Chondrocyte (in vitro differentiated cells): ENCODE measurements at regions not wholly inside any gene's neighbourhood (a gene's known extent, or its start where the extent isn't known, plus 50 kb on each side); places are given as distances from the start of the nearest gene placed in this dataset.

ENCODE experiments used
- DNase-seq: peaks from one replicate; pipeline ENCODE4 v3.0.0; 2021; ENCODE audit warnings: mixed read lengths, low spot score
- H3K27ac Mint-ChIP-seq: one replicate; pipeline ENCODE4 v1.8.0; 2021; ENCODE audit warnings: mild to moderate bottlenecking, moderate library complexity, mixed read lengths; ENCODE audit not compliant: unreplicated experiment
- H3K27me3 Mint-ChIP-seq: 2 replicates; pipeline ENCODE4 v1.8.0; 2021; ENCODE audit warnings: low read depth, mixed read lengths
- H3K36me3 Mint-ChIP-seq: 2 replicates; pipeline ENCODE4 v1.8.0; 2021; ENCODE audit warnings: low read depth, mixed read lengths
- H3K4me1 Mint-ChIP-seq: 2 replicates; pipeline ENCODE4 v1.8.0; 2021; ENCODE audit warnings: low read depth, mild to moderate bottlenecking, mixed read lengths
- H3K4me3 Mint-ChIP-seq: one replicate; pipeline ENCODE4 v1.8.0; 2021; ENCODE audit warnings: mild to moderate bottlenecking, moderate library complexity, mixed read lengths; ENCODE audit not compliant: unreplicated experiment
- H3K9me3 Mint-ChIP-seq: 2 replicates; pipeline ENCODE4 v1.8.0; 2021; ENCODE audit warnings: low read depth, mixed read lengths
- TF ChIP-seq, protein P1 (sequence below): fragments of 200-600 bp; sonication (generic); IDR thresholded peaks from 2 replicates; pipeline ENCODE4 v1.5.0; 2021; ENCODE audit warnings: antibody characterized with exemption, mild to moderate bottlenecking, moderate library complexity

DNA sequence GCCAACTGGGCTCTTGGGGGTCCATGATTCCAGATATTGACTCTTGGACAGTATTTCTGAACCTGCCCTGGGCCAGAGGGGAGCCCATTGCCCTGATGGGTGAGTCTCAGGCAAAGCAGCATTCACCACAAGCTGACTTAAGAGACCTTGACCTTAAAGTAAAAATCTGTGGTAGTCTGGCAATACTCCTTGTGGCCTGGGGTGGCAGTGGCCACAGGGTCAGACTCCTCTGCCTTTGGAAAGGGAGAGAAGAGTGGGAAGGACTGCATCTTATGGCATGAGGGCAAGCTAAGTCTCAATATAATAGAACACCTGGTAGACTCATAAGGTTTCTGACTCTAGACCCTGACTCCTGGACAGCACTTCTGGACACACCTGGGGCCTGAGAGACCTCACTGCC, 340.3 kb upstream of the MAD2L1 start:
- no peaks in the 10 kb centered on the region for H3K4me1 Mint-ChIP-seq
- no peaks in the 10 kb centered on the region for H3K27me3 Mint-ChIP-seq

DNA sequence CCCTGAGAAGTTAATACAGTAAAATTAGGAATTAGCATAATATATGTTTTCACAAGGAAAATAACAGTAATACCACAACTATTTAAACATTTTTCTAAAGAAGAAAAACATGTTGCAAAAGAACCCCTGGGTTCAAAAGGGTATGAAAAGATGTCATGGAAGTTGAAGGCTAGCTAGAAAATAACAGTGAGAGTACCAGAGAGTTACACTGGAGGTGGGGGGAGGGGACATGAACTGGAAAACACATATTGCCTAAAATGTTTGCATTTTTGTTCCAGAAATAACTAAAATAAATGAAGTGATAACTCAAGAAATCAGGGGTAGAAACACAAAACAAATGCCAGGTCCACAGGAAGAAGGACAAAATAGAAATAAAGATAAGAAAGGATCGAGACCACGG, 336.6 kb upstream of the MAD2L1 start:
- no peaks in the 10 kb centered on the region for H3K27me3 Mint-ChIP-seq
- H3K9me3 Mint-ChIP-seq = peaks cover 10% of the 10 kb centered on the region
- no peak overlapping the region for H3K27ac Mint-ChIP-seq
- no peak overlapping the region for H3K4me3 Mint-ChIP-seq
- H3K36me3 Mint-ChIP-seq = peaks cover 4% of the 10 kb centered on the region
- no peak for DNase-seq
- TF ChIP-seq, protein P1, sequence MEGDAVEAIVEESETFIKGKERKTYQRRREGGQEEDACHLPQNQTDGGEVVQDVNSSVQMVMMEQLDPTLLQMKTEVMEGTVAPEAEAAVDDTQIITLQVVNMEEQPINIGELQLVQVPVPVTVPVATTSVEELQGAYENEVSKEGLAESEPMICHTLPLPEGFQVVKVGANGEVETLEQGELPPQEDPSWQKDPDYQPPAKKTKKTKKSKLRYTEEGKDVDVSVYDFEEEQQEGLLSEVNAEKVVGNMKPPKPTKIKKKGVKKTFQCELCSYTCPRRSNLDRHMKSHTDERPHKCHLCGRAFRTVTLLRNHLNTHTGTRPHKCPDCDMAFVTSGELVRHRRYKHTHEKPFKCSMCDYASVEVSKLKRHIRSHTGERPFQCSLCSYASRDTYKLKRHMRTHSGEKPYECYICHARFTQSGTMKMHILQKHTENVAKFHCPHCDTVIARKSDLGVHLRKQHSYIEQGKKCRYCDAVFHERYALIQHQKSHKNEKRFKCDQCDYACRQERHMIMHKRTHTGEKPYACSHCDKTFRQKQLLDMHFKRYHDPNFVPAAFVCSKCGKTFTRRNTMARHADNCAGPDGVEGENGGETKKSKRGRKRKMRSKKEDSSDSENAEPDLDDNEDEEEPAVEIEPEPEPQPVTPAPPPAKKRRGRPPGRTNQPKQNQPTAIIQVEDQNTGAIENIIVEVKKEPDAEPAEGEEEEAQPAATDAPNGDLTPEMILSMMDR = no peak
- H3K4me1 Mint-ChIP-seq = no peaks in the 10 kb centered on the region

More for the DNA sequence above, 340.3 kb upstream of the MAD2L1 start:
- no peak for DNase-seq
- no peak overlapping the region for H3K4me3 Mint-ChIP-seq
- peaks cover 41% of the 10 kb centered on the region for H3K9me3 Mint-ChIP-seq
- no peak overlapping the region for H3K27ac Mint-ChIP-seq
- H3K36me3 Mint-ChIP-seq = peaks cover 7% of the 10 kb centered on the region
- TF ChIP-seq, protein P1 = no peak

DNA sequence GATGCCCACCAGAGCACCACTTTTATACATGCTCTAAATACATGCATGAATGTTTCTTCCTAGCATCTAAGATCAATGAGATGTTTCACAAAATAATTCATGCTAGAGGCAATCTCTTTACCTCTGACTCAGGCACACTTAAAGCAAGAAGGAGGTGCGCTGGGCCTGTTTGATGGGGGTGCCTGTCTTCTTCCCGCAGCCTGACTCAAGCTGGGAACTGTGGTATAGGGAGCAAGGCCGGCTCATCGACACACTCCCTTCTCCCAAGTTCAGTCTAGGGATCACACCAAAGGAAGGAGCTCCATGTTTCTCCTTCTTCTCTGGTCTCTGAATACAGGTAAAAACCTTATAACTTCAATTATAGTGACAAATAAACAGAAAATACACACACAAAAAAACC, 333.8 kb upstream of the MAD2L1 start:
- Mint-ChIP-seq H3K27me3 (no peaks in the 10 kb centered on the region), H3K4me3 (no peak overlapping the region), H3K4me1 (no peaks in the 10 kb centered on the region), H3K36me3 (no peaks in the 10 kb centered on the region), H3K27ac (no peak overlapping the region), H3K9me3 (no peaks in the 10 kb centered on the region)
- no peak for DNase-seq
- TF ChIP-seq, protein P1 = no peak

DNA sequence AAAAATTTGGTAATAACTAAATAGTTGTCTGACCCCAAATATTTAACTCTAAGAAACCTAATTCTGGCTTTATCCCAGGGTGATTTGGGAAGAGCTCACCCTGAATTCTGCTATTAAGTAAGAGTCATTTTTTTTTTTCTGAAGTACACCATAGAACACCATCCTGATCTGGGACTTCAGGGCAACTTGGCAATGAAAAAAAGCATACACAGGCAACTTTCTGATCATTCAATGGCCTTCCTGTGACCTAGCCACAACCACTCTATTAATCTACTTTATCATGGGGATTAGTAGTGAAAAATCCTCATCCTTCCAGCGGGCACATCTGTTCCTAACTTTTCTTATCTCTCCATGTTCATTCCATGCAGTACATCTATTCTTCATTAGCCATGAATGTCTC, 333.2 kb upstream of the MAD2L1 start:
- Mint-ChIP-seq H3K4me1 (no peaks in the 10 kb centered on the region), H3K4me3 (no peak overlapping the region), H3K9me3 (no peaks in the 10 kb centered on the region)

DNA sequence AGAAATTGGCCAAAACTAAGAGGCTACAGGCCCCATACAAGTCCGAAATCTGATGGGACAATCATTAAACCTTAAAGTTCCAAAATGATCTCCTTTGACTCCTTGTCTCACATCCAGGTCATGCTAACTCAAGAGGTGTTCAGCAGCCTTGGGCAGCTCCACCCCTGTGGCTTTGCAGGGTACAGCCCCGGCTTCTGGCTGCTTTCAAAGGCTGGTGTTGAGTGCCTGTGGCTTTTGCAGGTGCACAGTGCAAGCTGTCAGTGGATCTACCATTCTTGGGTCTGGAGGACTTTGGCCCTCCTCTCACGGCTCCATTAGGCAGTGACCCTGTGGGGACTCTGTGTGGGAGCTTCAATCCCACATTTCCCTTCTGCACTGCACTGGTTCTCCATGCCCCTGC, 329.1 kb upstream of the MAD2L1 start:
- no peaks in the 10 kb centered on the region for H3K36me3 Mint-ChIP-seq
- H3K27me3 Mint-ChIP-seq = no peaks in the 10 kb centered on the region
- H3K27ac Mint-ChIP-seq = no peak overlapping the region
- TF ChIP-seq, protein P1 = no peak
- no peak for DNase-seq
- no peak overlapping the region for H3K4me3 Mint-ChIP-seq
- H3K9me3 Mint-ChIP-seq = no peaks in the 10 kb centered on the region
- no peaks in the 10 kb centered on the region for H3K4me1 Mint-ChIP-seq

More for the DNA sequence above, 333.2 kb upstream of the MAD2L1 start:
- Mint-ChIP-seq H3K36me3 (no peaks in the 10 kb centered on the region), H3K27ac (no peak overlapping the region), H3K27me3 (no peaks in the 10 kb centered on the region)
- TF ChIP-seq, protein P1 = no peak
- no peak for DNase-seq
